Fibroblast of skin of scalp (primary cell): ENCODE measurements at regions not wholly inside any gene's neighbourhood (a gene's known extent, or its start where the extent isn't known, plus 50 kb on each side); places are given as distances from the start of the nearest gene placed in this dataset.

Experiments used
- DNase-seq: peaks from one replicate; pipeline ENCODE4 v3.0.0-alpha.2; 2013

DNA sequence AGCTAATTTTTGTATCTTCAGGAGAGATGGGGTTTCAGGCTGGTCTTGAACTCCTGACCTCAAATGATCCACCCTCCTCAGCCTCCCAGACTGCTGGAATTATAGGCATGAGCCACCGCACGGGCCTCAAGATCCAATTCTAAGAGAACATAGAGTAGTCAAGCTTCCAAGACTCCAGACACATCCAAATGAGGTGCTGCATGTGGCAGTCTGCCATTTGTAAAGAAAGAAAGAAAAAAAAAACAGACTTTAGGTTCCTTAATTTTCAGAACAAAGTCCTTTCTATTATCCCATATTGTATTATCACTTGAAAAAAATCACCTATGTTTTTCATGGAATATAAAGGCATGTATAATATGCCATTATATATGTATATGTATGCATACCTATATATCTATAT, 2104.5 kb downstream of the MAT2B start:
- DNase-seq = no peak

- DNase-seq = no peak
These were observed 2111.3 kb downstream of the MAT2B start for GRCh38 chr5:165616490-165617405.

- no peak for DNase-seq
These were observed 2112.1 kb downstream of the MAT2B start for GRCh38 chr5:165617491-165617890.

DNA sequence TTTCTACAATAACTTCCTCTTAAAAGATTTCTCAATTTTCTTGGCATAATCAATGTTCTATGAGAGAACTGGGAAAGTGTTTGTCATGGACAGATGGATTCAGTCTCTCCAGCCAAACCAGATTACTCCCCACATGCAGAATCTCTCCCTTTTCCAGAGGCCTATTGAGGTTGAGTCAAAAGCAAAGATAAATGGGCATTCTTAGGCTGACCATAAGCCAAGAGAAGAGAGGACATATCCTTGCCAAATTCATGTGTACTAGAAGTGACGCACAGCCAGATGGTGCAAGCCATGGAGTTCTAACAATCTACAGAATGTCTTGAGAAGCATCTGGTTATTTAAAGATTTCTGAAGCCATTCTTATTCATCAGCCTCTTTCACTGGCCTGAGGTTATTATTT, 2115.0 kb downstream of the MAT2B start:
- DNase-seq = no peak

GRCh38 chr5:165622864-165623536, 2117.6 kb downstream of the MAT2B start:
- no peak for DNase-seq

DNA sequence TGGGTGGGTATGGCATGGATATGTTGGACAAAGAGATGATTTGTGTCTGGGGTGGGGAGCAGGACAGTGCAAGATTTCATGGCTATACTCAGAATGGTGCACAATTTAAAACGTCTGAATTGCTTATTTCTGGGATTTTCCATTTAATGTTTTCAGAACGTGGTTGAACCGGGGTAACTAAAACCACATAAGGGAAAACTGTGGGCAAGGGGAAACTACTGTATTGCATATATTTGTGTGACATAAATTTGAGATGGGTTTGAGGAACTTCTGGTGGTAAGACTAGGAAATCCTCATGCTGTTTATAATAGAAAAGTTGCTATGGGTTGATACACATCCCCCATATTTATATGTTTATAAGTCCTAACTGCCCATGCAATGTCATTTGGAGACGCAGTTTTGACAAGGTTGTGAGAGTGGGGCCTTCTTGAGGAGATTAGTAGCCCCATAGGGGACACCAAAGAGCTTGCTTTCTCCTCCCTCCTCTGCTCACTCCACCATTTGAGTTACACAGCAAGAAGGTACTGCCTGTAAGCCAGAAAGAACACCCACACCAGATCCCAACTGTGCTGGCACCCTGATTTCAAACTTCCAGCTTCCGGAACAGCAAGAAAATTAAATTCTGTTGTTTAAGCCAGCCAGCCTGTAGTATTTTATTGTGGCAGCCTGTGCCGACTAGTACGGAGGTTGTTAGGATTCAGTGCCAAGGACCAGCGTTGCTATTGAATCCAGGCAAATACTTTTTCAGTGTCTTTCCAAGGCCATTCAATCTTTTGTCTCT, 2118.9 kb downstream of the MAT2B start:
- DNase-seq = no peak

- DNase-seq = no peak
These were observed 2120.7 kb downstream of the MAT2B start for GRCh38 chr5:165626161-165626560.

GRCh38 chr5:165627548-165628170, 2122.2 kb downstream of the MAT2B start:
- DNase-seq = no peak

DNA sequence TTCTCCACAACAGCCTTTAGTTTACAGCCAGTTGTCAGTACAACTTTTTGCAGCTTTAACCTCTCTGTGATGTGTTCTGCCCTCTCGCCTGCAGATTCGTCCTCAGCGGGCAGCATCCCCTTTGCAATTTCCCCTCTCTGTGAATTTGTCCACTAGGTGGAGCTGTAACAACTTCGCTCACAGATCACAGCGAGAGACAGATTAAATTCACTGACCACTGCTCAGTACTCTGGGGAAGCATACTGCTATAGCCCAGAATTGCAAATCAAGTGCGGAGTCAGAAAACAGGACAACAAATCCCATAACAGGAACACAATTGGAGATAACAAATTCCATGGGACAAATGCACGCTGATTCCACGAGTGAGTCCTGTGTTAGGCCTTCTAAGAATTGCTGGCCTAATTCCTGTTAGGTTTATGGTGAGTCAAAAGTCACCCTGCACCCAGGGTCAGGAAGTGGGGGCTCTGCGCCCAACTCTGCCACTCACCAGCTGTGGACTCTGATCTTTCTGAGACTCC, 2124.9 kb downstream of the MAT2B start:
- DNase-seq = peak; percentile 53

DNA sequence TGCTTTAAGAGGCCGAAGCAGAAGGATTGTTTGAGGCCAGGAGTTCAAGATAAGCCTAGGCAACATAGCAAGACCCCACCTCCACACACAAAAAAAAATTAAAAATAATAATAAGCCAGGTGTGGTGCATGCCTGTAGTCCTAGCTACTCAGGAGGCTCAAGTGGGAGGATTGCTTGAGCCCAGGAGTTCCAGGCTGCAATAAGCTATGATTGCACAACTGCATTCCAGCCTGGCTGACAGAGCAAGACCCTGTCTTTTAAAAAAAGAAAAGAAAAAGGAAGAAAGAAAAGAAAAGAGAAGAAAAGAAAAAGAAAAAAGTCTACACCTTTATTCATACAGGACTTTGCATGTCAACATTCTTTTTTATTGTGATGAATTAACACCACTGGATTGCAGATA, 2125.8 kb downstream of the MAT2B start:
- DNase-seq = no peak

DNA sequence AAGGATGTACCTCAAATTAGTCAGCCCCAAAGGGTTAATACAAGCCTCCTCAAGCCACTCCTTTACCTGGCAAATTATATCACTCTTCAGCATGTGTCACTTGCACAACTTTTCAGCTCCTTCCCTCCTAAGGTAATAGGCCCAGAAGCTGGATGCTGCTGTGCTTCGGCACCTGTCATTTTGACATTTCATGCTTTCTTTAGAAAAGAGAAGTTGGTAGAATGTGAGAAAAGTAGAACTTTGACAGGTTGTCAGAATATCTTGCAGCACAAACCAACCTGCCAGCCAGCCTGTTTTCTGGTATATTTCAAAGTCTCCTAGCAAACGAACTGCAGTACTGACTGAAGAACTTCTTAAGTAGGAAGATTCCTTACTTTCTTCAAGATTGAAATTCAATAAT, 2136.9 kb downstream of the MAT2B start:
- DNase-seq = no peak

DNA sequence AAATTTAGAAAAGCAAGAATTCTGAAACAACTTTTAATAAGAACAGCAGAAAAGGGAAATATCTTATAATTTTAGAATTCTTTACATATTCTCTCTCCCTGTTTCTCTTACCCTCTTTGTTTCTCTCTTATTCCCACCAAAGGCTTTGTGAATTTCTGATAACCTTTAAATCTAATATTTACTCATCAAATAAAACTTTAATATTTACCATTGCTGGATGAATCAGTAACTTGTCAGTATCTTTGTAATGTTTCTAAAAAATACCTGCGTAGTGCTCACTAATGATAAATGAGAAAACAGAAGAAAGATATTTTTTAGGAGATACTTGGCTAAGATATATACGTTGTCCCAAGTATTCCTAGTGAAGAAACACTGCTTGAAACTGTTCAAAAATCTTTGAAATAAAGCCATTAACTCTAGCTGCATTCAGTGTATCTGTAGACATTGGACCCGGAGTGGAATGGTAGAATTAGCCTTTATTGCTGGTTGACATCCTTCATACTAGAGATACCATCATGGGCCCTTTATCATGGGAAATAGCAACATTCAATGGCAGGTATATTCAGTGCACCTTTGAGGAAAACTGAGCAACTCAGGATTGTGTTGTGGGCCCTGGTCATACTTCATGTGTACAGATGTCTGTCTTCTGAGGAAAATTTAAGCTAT, 2160.4 kb downstream of the MAT2B start:
- DNase-seq = no peak

- DNase-seq = no peak
These were observed 2168.1 kb downstream of the MAT2B start for GRCh38 chr5:165673499-165673898.

- no peak for DNase-seq
These were observed 2190.4 kb downstream of the MAT2B start for GRCh38 chr5:165695796-165696195.

DNA sequence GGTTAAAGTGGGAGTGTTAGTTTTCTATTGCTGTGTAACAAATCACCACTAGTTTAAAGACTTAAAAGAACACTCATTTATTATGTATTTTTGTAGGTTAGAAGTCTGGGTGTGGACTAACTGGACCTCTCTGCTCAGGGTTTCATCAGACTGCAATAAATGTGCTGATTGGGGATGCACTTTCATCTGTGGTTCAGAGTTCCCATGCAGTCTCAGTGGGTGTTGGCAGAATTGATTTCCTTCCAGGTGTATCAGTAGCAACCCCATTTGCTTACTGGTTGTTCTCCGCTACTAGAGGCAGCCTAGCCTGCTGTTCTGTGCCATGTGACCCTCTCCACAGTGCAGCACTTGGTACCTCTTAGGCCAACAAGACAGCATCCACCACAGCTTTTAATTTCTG, 2200.5 kb downstream of the MAT2B start:
- DNase-seq = no peak

DNA sequence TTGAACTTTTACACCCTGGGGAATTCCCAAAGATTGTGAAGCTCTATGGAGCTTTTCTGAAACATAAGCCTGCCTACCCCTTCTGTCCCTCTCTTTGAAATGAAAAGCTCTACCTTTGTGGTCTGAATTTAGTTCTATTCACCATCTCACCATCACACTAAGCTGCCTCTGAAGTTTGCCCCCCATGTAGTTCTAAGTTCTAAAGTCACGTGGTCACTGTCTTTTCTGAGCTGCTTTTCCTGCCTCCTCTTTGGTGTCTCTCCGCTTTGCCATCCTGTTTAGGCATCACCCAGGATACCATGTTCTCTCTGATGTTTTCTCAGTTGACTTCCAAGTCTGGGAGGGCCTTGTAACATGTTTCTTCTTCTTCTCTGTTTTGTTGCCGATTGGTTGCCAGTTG, 2206.6 kb downstream of the MAT2B start:
- DNase-seq = no peak

GRCh38 chr5:165714598-165714997, 2209.2 kb downstream of the MAT2B start:
- no peak for DNase-seq

- DNase-seq = no peak
These were observed 2215.5 kb downstream of the MAT2B start for GRCh38 chr5:165720901-165721300.

GRCh38 chr5:165722401-165722800, 2217.0 kb downstream of the MAT2B start:
- DNase-seq = no peak

- no peak for DNase-seq
These were observed 2218.5 kb downstream of the MAT2B start for GRCh38 chr5:165723931-165724330.

DNA sequence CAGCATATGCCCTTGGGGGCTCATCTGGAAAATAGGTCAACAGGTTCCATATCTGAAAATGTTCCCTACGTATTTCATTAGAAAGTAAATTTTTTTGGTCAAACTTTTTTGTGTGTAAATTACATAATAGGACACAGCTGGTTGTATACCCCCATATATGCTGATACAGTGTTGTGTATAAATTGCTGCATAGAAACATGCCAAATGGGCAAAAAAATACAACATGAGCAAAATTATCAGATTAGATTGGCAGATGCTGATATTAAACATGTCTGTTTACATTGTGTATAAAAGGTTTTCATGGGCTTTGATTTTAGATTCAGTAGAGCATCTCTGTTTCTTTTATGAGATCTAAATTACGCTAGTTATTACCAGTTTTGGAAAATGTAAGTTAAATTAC, 2223.0 kb downstream of the MAT2B start:
- no peak for DNase-seq

DNA sequence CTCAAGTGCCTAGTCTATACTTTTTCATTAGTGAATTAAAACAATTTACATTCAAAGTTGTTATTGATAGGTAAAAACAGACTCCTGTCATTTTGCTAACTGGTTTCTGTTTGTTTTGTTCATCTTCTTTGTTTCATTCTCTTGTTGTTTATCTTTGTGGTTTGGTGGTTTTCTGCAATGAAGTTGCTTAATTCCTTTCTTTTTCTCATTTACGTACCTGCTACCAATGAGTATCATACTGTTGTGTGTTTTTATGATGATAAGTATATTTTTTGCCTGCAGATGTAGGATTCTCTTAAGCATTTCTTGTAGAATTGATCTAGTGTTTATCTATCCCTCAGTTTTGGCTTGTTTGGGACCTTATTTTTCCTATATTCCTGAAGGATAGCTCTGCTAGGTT, 2230.0 kb downstream of the MAT2B start:
- no peak for DNase-seq
